GM19043 (cell line): ENCODE measurements at regions not wholly inside any gene's neighbourhood (a gene's known extent, or its start where the extent isn't known, plus 50 kb on each side); places are given as distances from the start of the nearest gene placed in this dataset.
"Not testable (repeated sequence)": the region's sequence is repeated elsewhere in the genome, so short reads cannot be mapped to it uniquely, and the experiment has no call there.

Experiments used
- ATAC-seq: cut with Tn5 transposase; IDR thresholded peaks from one replicate; pipeline ENCODE4 v1.9.1; 2021; ENCODE audit warnings: low read depth; ENCODE audit not compliant: unreplicated experiment

- no peak for ATAC-seq
These were observed 338.6 kb upstream of the VWC2 start for GRCh38 chr7:49434846-49435245.

- ATAC-seq = no peak
These were observed 335.2 kb upstream of the VWC2 start for GRCh38 chr7:49438281-49438680.

- ATAC-seq = no peak
These were observed 329.9 kb upstream of the VWC2 start for GRCh38 chr7:49443515-49443914.

- ATAC-seq = no peak
These were observed 320.0 kb upstream of the VWC2 start for GRCh38 chr7:49453486-49453885.

- ATAC-seq = no peak
These were observed 294.0 kb upstream of the VWC2 start for GRCh38 chr7:49479441-49479840.

GRCh38 chr7:49479936-49480544, 293.4 kb upstream of the VWC2 start:
- no peak for ATAC-seq

- no peak for ATAC-seq
These were observed 292.4 kb upstream of the VWC2 start for GRCh38 chr7:49481075-49481474.

GRCh38 chr7:49483142-49483541, 290.3 kb upstream of the VWC2 start:
- ATAC-seq = peak; percentile 52

GRCh38 chr7:49486974-49487829, 286.2 kb upstream of the VWC2 start:
- no peak for ATAC-seq

GRCh38 chr7:49487830-49488140, 285.7 kb upstream of the VWC2 start:
- ATAC-seq = no peak

GRCh38 chr7:49488573-49488972, 284.9 kb upstream of the VWC2 start:
- no peak for ATAC-seq

GRCh38 chr7:49497471-49497870, 276.0 kb upstream of the VWC2 start:
- no peak for ATAC-seq

- no peak for ATAC-seq
These were observed 272.7 kb upstream of the VWC2 start for GRCh38 chr7:49500741-49501140.

GRCh38 chr7:49507206-49507605, 266.2 kb upstream of the VWC2 start:
- ATAC-seq = not testable (repeated sequence)

GRCh38 chr7:49513911-49514310, 259.5 kb upstream of the VWC2 start:
- ATAC-seq = no peak

GRCh38 chr7:49520951-49521350, 252.5 kb upstream of the VWC2 start:
- ATAC-seq = no peak

- no peak for ATAC-seq
These were observed 251.3 kb upstream of the VWC2 start for GRCh38 chr7:49522111-49522510.

- no peak for ATAC-seq
These were observed 249.6 kb upstream of the VWC2 start for GRCh38 chr7:49523870-49524269.

- no peak for ATAC-seq
These were observed 246.3 kb upstream of the VWC2 start for GRCh38 chr7:49527182-49527581.

- no peak for ATAC-seq
These were observed 243.0 kb upstream of the VWC2 start for GRCh38 chr7:49530481-49530880.

GRCh38 chr7:49563693-49564378, 209.6 kb upstream of the VWC2 start:
- no peak for ATAC-seq

- ATAC-seq = no peak
These were observed 209.1 kb upstream of the VWC2 start for GRCh38 chr7:49564379-49564714.
